HEK293T (cell line): ENCODE measurements at regions not wholly inside any gene's neighbourhood (a gene's known extent, or its start where the extent isn't known, plus 50 kb on each side); places are given as distances from the start of the nearest gene placed in this dataset.

Source experiments
- CTBP1 ChIP-seq: fragments of 450-650 bp; IDR thresholded peaks from 2 replicates; pipeline ENCODE4 v1.6.1; 2016; ENCODE audit warnings: borderline replicate concordance
- FOXK2 ChIP-seq: fragments of 450-650 bp; IDR thresholded peaks from 2 replicates; pipeline ENCODE4 v1.6.1; 2016; ENCODE audit warnings: mild to moderate bottlenecking
- SP1 ChIP-seq: fragments of 450-650 bp; IDR thresholded peaks from 2 replicates; pipeline ENCODE4 v1.6.1; 2017
- ZNF384 ChIP-seq: fragments of 450-650 bp; IDR thresholded peaks from 2 replicates; pipeline ENCODE4 v1.6.1; 2016

DNA sequence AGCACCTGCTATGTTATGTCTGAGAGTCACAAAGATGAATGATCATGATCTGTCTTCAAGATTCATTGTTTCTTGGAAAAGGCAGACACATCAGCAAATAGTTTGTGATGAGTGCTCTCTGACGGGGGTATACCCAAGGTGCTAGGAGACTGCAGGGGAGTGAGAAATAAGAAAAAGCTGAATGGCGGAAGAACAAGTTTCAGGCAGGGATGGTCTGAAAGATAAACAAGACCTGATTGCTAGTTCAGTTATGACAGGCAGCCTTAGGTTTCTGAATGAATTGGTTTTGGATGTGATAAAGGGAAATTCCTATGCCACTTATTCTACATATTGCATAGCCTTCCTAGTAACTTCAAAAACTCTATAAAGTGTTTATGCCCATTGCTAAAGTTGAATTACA, 327.0 kb upstream of the DKK2 start:
- TF ChIP-seq FOXK2: no peak
- TF ChIP-seq CTBP1: no peak
- TF ChIP-seq SP1: no peak
- TF ChIP-seq ZNF384: no peak
